Right cardiac atrium (tissue), 5 donors: ENCODE measurements at regions not wholly inside any gene's neighbourhood (a gene's known extent, or its start where the extent isn't known, plus 50 kb on each side); places are given as distances from the start of the nearest gene placed in this dataset.

Experiments
- ATAC-seq, 2 donors: fragments of 200-7000 bp; cut with Tn5 transposase; one replicate each; pipeline versions ENCODE4 v1.8.0 to v1.9.1; 2020; ENCODE audit warnings: moderate library complexity in 2 of 2, mild to moderate bottlenecking in 1 of 2
- DNase-seq, 3 donors: peaks; one replicate each; pipeline ENCODE4 v3.0.0-alpha.2; 2020
- H3K27ac ChIP-seq: one replicate; pipeline ENCODE4 v1.5.1; 2013; ENCODE audit warnings: mild to moderate bottlenecking, low read length, control low read depth, moderate library complexity
- H3K27me3 ChIP-seq: one replicate; pipeline ENCODE4 v1.6.1; 2013; ENCODE audit not compliant: control insufficient read depth, insufficient read depth
- H3K4me1 ChIP-seq: one replicate; pipeline ENCODE4 v1.6.1; 2013; ENCODE audit warnings: low read length; ENCODE audit not compliant: control insufficient read depth, insufficient read depth
- H3K4me3 ChIP-seq: one replicate; pipeline ENCODE4 v1.5.1; 2013; ENCODE audit warnings: low read length, control low read depth
- H3K9me3 ChIP-seq: one replicate; pipeline ENCODE4 v1.6.1; 2013; ENCODE audit warnings: low read length; ENCODE audit not compliant: control insufficient read depth
- WGBS: extraction: QIAGEN DNeasy Blood & Tissue Kit; methylation state at CpG from one replicate; pipeline ENCODE4 v1.1.7; 2013; 5-methylcytosine and 5-hydroxymethylcytosine counted together
- intact Hi-C, 4 donors: fragments of 100-400 bp; cut with DNase I; formaldehyde crosslinking; loops; one replicate each; pipeline versions ENCODE4 v1.11.0 to v1.14.0; 2022 to 2023
- donor health status: healthy with polysubstance abuse.
- donor health status: DM: no; HTN: yes; CAD: no.
- donor health status: DM: no; HTN: no; CAD: no.
- donor health status: DM: no; HTN: yes; CAD: no; lungs with severe emphysema.
- donor health status: DM: yes; HTN: yes; CAD: no.

DNA sequence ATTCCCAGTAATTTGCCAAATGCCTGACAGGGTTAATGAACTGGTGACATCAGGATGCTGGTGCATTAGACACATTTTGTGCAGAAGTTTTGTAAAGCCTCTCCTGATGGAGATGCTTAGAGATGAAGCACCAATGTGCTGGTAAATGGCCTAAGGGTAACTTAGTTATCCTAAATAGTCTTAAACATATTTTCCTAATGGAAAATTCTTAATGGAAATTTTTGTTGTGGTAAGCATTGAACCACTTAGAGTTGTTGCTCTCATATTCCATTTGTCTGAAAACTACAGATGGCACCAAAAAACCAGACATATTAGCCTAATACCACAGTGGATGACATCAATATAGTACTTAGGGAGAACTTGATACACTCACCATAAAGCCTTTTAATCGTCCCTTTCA, 154.5 kb upstream of the ANK2 start:
- H3K4me1 ChIP-seq = peaks cover 2% of the 10 kb centered on the region
- no peak overlapping the region for H3K27ac ChIP-seq
- WGBS = 60% methylated on average over 1 of the region's 1 CpG
- no peaks in the 10 kb centered on the region for H3K9me3 ChIP-seq
- ATAC-seq = no peak
- no peak for DNase-seq
- no peak overlapping the region for H3K4me3 ChIP-seq
- intact Hi-C loops = no loop called here
- no peaks in the 10 kb centered on the region for H3K27me3 ChIP-seq

DNA sequence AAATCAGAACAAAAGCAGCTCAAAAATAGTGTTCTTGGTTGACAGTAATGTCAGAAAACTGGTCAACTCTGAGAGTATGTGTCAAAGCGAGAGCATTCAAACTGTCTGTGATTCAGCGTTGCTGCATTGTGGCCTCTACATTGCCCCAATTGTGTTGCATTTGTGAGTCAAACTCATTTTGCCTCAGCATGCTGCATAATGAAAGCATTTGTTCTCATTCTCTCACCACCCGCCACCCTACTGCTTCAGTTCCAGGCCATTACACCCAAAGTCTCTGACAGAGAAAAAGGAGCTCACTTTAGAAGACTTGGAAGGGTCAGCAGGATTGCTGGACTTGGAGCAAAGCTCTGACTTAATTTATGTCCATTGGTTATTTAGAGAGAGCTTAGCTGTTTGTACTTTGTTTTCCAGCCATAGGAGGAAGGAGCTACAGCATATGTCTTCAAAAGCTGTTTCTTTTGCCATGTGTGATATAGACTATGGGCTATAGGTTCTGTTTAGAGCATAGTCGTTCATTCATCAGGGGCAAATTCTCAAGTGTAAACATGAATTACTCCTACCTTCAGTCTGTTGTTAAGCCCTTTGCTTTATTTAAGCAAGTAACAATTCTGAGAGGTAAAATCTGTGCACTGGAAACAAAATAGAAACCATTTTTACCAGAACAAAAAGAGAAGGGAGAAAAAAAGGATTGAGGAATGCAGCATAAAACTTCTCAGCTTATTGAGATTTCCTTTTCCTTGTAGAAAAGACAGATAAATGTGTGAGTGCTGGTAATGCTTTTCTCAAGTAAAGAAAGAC, 153.4 kb upstream of the ANK2 start:
- 67% methylated on average over 4 of the region's 4 CpGs for WGBS
- ATAC-seq (peak in 1 of 2 donors; percentile 28), DNase-seq (no peak)
- no peaks in the 10 kb centered on the region for H3K27me3 ChIP-seq
- no peak overlapping the region for H3K27ac ChIP-seq
- intact Hi-C loops = no loop called here
- no peak overlapping the region for H3K4me3 ChIP-seq
- H3K4me1 ChIP-seq = peaks cover 2% of the 10 kb centered on the region
- no peaks in the 10 kb centered on the region for H3K9me3 ChIP-seq

DNA sequence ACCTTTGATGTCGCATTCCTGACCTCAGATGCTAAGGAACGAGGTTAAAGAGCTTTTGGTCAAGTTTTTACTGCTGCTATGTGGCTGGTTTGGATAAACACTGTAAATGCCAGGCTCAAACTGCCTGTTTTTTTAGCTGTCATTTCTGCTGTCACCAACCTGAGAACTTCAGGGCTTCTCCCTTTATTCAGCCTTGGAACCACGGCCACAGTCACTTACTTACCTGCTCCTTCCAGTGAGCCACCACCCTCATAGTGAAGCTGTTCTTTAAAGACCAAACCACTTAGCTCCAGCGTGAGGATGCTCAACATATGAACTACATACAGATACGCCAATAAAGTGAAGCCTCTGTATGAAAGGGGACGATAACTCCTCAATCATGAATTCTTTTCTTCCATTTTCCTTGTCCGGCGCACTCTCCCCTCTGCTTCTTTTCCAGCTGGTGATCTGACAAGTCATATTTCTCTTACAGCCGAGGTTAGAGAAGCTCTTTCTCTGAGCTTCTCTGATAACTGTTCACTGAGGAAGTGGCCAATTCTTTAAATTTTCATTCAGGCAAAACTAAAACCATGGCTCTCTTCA, 152.8 kb upstream of the ANK2 start:
- H3K27me3 ChIP-seq = no peaks in the 10 kb centered on the region
- no peak overlapping the region for H3K4me3 ChIP-seq
- ATAC-seq = no peak
- 57% methylated on average over 9 of the region's 9 CpGs for WGBS
- DNase-seq = no peak
- peaks cover 2% of the 10 kb centered on the region for H3K4me1 ChIP-seq
- intact Hi-C loops = no loop called here
- no peaks in the 10 kb centered on the region for H3K9me3 ChIP-seq
- no peak overlapping the region for H3K27ac ChIP-seq

DNA sequence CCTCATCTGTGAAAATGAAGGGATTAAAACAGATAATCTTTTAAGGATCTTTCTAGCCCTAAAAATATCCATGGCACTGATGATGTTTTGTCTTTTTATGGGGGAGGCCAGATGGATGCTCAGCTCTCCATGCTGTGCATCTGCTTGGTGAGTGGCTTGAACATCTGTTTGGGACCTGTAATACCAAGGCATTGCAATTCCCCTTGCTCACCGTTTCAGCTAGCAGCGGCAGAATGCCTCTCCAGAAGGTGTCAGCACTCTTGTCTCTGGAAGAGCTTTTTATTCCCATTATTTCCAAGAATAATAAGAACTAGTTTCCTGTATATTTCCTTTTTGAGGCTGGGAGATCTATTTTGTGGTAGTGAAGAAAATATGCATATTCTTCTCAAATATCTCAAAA, 151.9 kb upstream of the ANK2 start:
- intact Hi-C loops = no loop called here
- Histone ChIP-seq H3K4me1 (peaks cover 2% of the 10 kb centered on the region), H3K9me3 (no peaks in the 10 kb centered on the region), H3K27me3 (no peaks in the 10 kb centered on the region), H3K4me3 (no peak overlapping the region), H3K27ac (no peak overlapping the region)
- DNase-seq (no peak), ATAC-seq (no peak)
- WGBS = 39% methylated on average over 2 of the region's 2 CpGs

DNA sequence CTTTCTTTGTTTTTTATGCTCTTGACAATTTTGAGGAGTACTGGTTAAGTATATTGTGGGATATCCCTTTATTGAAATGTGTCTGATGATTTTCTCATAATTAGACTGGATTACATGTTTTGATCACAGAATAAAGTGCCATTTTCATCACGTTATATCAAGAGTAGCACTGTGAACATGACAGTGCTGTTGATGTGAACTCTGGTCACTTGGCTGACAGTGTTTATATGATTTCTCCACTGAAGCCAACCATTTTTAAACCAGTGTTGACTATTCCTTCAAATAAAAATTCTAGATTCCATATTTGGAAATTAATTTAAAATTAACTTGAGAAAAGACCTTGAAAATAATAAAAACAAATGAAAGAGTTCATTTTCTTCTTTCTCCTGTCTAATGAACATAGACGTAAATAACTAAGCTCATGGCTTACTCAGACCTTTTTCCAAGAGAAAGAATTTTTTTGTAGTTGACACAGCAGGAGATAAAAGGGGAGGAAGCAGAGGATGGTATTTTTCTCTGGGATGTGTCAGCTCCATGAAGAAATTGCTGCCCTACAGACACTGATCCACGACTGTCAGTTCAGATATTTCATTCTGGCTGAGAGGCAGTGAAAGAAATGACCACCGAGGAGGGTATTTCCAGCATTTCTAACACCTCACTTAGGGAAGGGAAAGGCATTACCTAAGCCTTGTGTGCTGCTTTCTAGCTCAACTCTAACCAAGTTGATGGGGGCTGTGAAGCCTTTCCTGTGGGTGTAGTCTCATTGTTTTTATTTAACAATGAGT, 150.9 kb upstream of the ANK2 start:
- 52% methylated on average over 4 of the region's 4 CpGs for WGBS
- ATAC-seq = no peak

DNA sequence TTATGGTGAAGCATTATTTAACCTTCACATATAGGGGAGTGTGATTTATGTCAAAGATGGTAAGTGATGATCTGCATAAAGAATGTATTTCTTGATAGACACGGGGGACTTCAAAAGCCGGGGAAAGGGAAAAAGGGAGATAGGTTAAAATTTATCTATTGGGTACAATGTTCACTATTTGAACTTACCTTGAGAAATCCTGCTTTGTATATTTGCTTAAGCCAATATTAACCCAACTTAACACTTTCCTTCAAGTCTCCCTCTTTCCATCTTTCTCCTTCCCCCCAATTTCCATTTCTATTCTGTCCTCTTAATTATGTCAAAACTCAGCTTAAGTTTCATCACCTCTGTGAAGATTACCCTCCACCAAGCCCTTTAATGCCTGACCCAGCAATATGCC, 149.0 kb upstream of the ANK2 start:
- intact Hi-C loops = no loop called here
- Histone ChIP-seq H3K27ac (no peak overlapping the region), H3K4me3 (no peak overlapping the region), H3K4me1 (peaks cover 2% of the 10 kb centered on the region), H3K9me3 (no peaks in the 10 kb centered on the region), H3K27me3 (no peaks in the 10 kb centered on the region)
- ATAC-seq = no peak
- no peak for DNase-seq
- 86% methylated on average over 2 of the region's 2 CpGs for WGBS

More for the DNA sequence above, 150.9 kb upstream of the ANK2 start:
- DNase-seq = no peak
- H3K9me3 ChIP-seq = no peaks in the 10 kb centered on the region
- peaks cover 2% of the 10 kb centered on the region for H3K4me1 ChIP-seq
- H3K27ac ChIP-seq = no peak overlapping the region
- intact Hi-C loops = no loop called here
- no peaks in the 10 kb centered on the region for H3K27me3 ChIP-seq
- H3K4me3 ChIP-seq = no peak overlapping the region

DNA sequence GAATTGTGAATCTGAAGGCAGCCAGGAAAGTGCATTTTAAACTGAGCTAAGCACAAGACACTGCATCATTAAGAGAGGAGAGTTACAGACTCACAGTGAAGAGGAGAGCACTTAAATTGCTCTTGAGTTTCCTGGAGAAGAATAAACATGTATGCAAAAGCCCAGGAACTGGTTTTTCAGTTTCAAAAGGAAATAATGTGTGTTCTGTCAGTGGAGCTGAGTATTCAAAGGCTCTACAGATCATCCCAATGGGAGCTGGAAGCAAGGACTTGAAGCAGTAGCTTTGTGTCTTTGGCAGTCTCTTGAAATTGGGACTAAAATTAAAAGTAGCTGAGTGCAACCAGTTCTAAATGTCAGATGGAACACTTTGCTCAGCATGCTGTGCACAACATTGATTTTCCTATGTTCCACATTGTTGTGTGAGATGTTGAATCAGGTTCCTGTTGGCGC, 147.5 kb upstream of the ANK2 start:
- H3K27me3 ChIP-seq = no peaks in the 10 kb centered on the region
- no peak overlapping the region for H3K4me3 ChIP-seq
- WGBS = 90% methylated on average over 1 of the region's 1 CpG
- intact Hi-C loops = no loop called here
- H3K9me3 ChIP-seq = no peaks in the 10 kb centered on the region
- ATAC-seq (no peak), DNase-seq (no peak)
- H3K27ac ChIP-seq = no peak overlapping the region
- H3K4me1 ChIP-seq = no peaks in the 10 kb centered on the region

DNA sequence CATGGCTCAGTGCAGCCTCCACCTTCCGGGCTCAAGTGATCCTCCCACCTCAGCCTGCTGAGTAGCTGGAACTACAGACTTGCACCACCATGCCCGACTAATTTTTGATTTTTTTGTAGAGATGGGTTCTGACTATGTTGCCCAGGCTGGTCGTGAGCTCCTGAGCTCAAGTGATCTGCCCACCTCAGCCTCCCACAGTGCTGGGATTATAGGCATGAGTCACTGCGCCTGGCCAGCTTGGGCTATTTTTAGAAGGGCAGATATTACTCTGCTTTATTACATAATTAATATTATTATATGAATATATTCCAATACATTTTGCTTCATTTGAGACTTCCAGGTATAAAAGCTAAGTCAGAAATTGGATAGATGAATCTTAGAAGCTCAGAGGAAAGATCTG, 143.7 kb upstream of the ANK2 start:
- ATAC-seq = peak in 1 of 2 donors; percentile 40

DNA sequence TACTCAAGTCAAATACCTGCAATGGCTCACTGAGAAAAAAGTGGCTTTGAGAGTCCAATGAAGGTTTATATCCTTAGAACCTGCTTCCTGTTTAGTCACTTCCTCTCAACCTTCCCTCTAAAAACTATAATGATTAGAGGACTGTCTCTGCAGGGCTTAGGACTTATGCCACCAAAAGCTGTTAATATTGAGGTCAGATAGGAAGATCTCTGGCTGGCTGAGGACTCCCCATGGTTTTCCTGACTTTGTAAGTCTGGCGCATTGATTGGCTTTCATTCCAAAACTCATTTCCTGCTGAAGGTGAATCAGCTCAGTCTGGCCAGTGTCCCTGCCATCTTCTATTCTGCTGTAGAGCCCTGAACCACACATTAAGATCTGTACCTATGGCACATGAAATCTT, 140.9 kb upstream of the ANK2 start:
- DNase-seq (no peak), ATAC-seq (no peak)
- Histone ChIP-seq H3K27ac (no peak overlapping the region), H3K4me3 (no peak overlapping the region), H3K9me3 (no peaks in the 10 kb centered on the region), H3K27me3 (no peaks in the 10 kb centered on the region), H3K4me1 (no peaks in the 10 kb centered on the region)
- intact Hi-C loops = no loop called here
- WGBS = 64% methylated on average over 1 of the region's 1 CpG

More for the DNA sequence above, 143.7 kb upstream of the ANK2 start:
- H3K4me3 ChIP-seq = no peak overlapping the region
- H3K27me3 ChIP-seq = no peaks in the 10 kb centered on the region
- no peaks in the 10 kb centered on the region for H3K4me1 ChIP-seq
- no peak overlapping the region for H3K27ac ChIP-seq
- DNase-seq = no peak
- intact Hi-C loops = no loop called here
- 76% methylated on average over 4 of the region's 4 CpGs for WGBS
- no peaks in the 10 kb centered on the region for H3K9me3 ChIP-seq

DNA sequence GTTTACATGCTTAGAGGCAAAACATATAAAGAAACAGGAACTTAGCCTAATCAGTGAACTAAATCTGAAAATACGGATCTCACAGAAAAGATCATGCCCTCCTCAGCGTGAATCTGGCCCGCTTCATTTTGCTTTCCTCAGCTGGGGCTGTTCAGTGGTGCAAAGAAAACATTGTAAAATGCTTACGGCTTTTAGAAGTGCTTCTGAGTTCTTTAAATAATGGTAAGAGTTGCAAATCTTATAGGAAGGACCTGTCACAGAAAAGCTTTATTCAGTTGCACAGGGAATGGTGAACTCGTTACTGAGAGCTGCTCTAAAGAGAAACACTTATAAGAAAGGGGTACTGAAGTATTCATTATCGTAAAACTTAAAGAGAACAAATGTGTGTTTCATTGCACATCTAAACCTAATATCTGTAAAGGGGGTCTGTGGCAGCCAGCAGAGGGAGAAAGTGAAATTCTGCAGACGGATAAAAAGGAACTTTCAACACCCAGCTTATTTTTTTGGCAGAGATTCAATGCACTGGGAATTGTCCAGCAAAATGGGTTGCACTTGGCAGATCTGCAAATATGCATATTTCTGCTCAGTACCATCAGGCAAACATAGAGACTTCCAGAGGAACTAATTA, 139.2 kb upstream of the ANK2 start:
- Histone ChIP-seq H3K9me3 (no peaks in the 10 kb centered on the region), H3K4me3 (peak overlapping the region; percentile 51), H3K27ac (no peak overlapping the region), H3K27me3 (no peaks in the 10 kb centered on the region), H3K4me1 (no peaks in the 10 kb centered on the region)
- DNase-seq (no peak), ATAC-seq (peak in 1 of 2 donors; percentile 68)
- intact Hi-C loops = no loop called here
- WGBS = 10% methylated on average over 7 of the region's 7 CpGs

DNA sequence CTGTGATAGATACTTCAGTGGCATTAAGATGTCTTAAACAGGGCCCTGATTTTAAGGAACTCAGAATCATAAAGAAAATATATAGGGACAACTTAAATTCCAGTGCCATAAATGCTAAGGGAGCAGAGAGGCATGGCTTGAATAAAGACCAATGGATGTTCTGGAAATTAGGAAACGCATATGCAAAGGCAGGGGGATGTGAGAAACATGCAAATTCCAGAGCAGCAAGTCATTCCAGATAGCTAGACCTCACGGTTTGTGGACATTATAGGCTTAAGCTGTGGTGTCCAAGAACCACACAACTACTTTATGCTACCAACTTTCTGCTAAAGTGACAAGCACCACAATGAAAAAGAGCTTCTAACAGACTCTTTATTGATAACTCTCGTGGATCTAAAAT, 132.6 kb upstream of the ANK2 start:
- H3K4me3 ChIP-seq = no peak overlapping the region
- DNase-seq (no peak), ATAC-seq (no peak)
- no peaks in the 10 kb centered on the region for H3K4me1 ChIP-seq
- no peaks in the 10 kb centered on the region for H3K27me3 ChIP-seq
- intact Hi-C loops = no loop called here
- no peak overlapping the region for H3K27ac ChIP-seq
- 60% methylated on average over 3 of the region's 3 CpGs for WGBS
- H3K9me3 ChIP-seq = no peaks in the 10 kb centered on the region
